IMR-90 (cell line): ENCODE measurements at regions not wholly inside any gene's neighbourhood (a gene's known extent, or its start where the extent isn't known, plus 50 kb on each side); places are given as distances from the start of the nearest gene placed in this dataset.

Source experiments
- CEBPB ChIP-seq: IDR thresholded peaks from 2 replicates; pipeline ENCODE4 v1.6.1; 2012; ENCODE audit warnings: low read depth, low read length, improper control_type of control experiment
- CTCF ChIP-seq: conservative IDR thresholded peaks from 2 replicates; pipeline ENCODE4 v1.5.1; 2012; ENCODE audit warnings: mild to moderate bottlenecking, low read depth, low read length, improper control_type of control experiment
- ELK1 ChIP-seq: fragments of 150-350 bp; IDR thresholded peaks from 2 replicates; pipeline ENCODE4 v1.6.1; 2016; ENCODE audit warnings: low read depth, mild to moderate bottlenecking, low read length, moderate library complexity, borderline replicate concordance
- POLR2A ChIP-seq: IDR thresholded peaks from 2 replicates; pipeline ENCODE4 v1.6.1; 2012; ENCODE audit warnings: mild to moderate bottlenecking, low read depth, low read length
- TF ChIP-seq, protein P1 (sequence below): fragments of 150-350 bp; IDR thresholded peaks from 2 replicates; pipeline ENCODE4 v1.6.1; 2017; ENCODE audit warnings: mild to moderate bottlenecking, antibody characterized with exemption, low read length, low read depth

GRCh38 chr4:157803845-157804521, 368.8 kb downstream of the GASK1B start:
- TF ChIP-seq CTCF: no peak
- no peak for TF ChIP-seq CEBPB
- TF ChIP-seq, protein P1, sequence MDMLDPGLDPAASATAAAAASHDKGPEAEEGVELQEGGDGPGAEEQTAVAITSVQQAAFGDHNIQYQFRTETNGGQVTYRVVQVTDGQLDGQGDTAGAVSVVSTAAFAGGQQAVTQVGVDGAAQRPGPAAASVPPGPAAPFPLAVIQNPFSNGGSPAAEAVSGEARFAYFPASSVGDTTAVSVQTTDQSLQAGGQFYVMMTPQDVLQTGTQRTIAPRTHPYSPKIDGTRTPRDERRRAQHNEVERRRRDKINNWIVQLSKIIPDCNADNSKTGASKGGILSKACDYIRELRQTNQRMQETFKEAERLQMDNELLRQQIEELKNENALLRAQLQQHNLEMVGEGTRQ: no peak
- TF ChIP-seq POLR2A: no peak
- TF ChIP-seq ELK1: no peak
